Tibial nerve (tissue), 4 donors: ENCODE measurements at regions not wholly inside any gene's neighbourhood (a gene's known extent, or its start where the extent isn't known, plus 50 kb on each side); places are given as distances from the start of the nearest gene placed in this dataset.

Experiments used
- CTCF ChIP-seq, 5 experiments: fragments of 200-600 bp in 3 of 5; fragments of 450-650 bp in 2 of 5; sonication (generic) in 3 of 5; IDR thresholded peaks; one replicate each; pipeline ENCODE4 v1.5.1; 2016 to 2019; ENCODE audit warnings: antibody characterized with exemption in 5 of 5, mild to moderate bottlenecking in 3 of 5, moderate library complexity in 2 of 5
- EP300 ChIP-seq, 2 donors: sonication (generic); formaldehyde crosslinking; IDR thresholded peaks; one replicate each; pipeline ENCODE4 v1.6.1; 2017; ENCODE audit warnings: antibody characterized with exemption in 2 of 2, mild to moderate bottlenecking in 1 of 2
- POLR2A ChIP-seq, 2 donors: fragments of 450-650 bp; IDR thresholded peaks; one replicate each; pipeline ENCODE4 v1.6.1; 2017; ENCODE audit warnings: antibody characterized with exemption in 2 of 2, mild to moderate bottlenecking in 2 of 2, moderate library complexity in 2 of 2

GRCh38 chr16:13305019-13305755 is 403.8 kb downstream of the SHISA9 start:
- no peak for TF ChIP-seq CTCF (IDR thresholded peaks at IDR 0.05)
- no peak for TF ChIP-seq EP300 (IDR thresholded peaks at IDR 0.05)
- no peak for TF ChIP-seq POLR2A (IDR thresholded peaks at IDR 0.05)
